Vagina (tissue), 2 donors: ENCODE measurements at regions not wholly inside any gene's neighbourhood (a gene's known extent, or its start where the extent isn't known, plus 50 kb on each side); places are given as distances from the start of the nearest gene placed in this dataset.

Experiments used
- CTCF ChIP-seq, 3 experiments: fragments of 450-650 bp in 2 of 3; fragments of 200-600 bp in 1 of 3; sonication (generic) in 1 of 3; IDR thresholded peaks; one replicate each; pipeline ENCODE4 v1.5.1; 2017 to 2019; ENCODE audit warnings: antibody characterized with exemption in 3 of 3, mild to moderate bottlenecking in 2 of 3, moderate library complexity in 2 of 3
- POLR2A ChIP-seq, 2 donors: fragments of 450-650 bp; IDR thresholded peaks; one replicate each; pipeline ENCODE4 v1.6.1; 2017; ENCODE audit warnings: antibody characterized with exemption in 2 of 2, mild to moderate bottlenecking in 2 of 2, moderate library complexity in 2 of 2
- POLR2AphosphoS5 ChIP-seq, 2 donors: sonication (generic); formaldehyde crosslinking; IDR thresholded peaks; one replicate each; pipeline ENCODE4 v1.9.0; 2017; ENCODE audit warnings: antibody characterized with exemption in 2 of 2, mild to moderate bottlenecking in 2 of 2, low read depth in 1 of 2; ENCODE audit not compliant: insufficient read depth in 1 of 2

- no peak for TF ChIP-seq CTCF (IDR thresholded peaks at IDR 0.05)
- no peak for TF ChIP-seq POLR2AphosphoS5 (IDR thresholded peaks at IDR 0.05; ENCODE audit: insufficient read depth in 1 of 2, low read depth in 1 of 2)
- no peak for TF ChIP-seq POLR2A (IDR thresholded peaks at IDR 0.05)
These were observed 2187.0 kb upstream of the ACO1 start for GRCh38 chr9:30197453-30197852.
